Sigmoid colon (tissue), 6 donors: ENCODE measurements at regions not wholly inside any gene's neighbourhood (a gene's known extent, or its start where the extent isn't known, plus 50 kb on each side); places are given as distances from the start of the nearest gene placed in this dataset.

ENCODE experiments used
- DNase-seq: peaks from one replicate; pipeline ENCODE4 v3.0.0-alpha.2; 2019
- H3K27ac ChIP-seq, 4 donors: fragments of 200-600 bp; sonication (generic); one replicate each; pipeline ENCODE4 v1.5.1; 2016 to 2019; ENCODE audit warnings: mild to moderate bottlenecking in 1 of 4
- H3K27me3 ChIP-seq, 3 donors: fragments of 200-600 bp; sonication (generic); one replicate each; pipeline ENCODE4 v1.5.1; 2019; ENCODE audit warnings: mild to moderate bottlenecking in 1 of 3
- H3K36me3 ChIP-seq, 4 donors: fragments of 200-600 bp; sonication (generic); one replicate each; pipeline ENCODE4 v1.5.1; 2016 to 2019
- H3K4me1 ChIP-seq, 4 donors: fragments of 200-600 bp; sonication (generic); one replicate each; pipeline ENCODE4 v1.5.1; 2017 to 2019
- H3K4me3 ChIP-seq, 4 donors: fragments of 200-600 bp; sonication (generic); one replicate each; pipeline ENCODE4 v1.5.1; 2017 to 2019; ENCODE audit warnings: mild to moderate bottlenecking in 2 of 4, moderate library complexity in 1 of 4
- H3K9me3 ChIP-seq, 4 donors: fragments of 200-600 bp in 3 of 4; sonication (generic) in 3 of 4; one replicate each; pipeline versions ENCODE4 v1.5.1 to v1.6.1; 2013 to 2019
- CTCF ChIP-seq, 4 experiments: fragments of 450-650 bp in 3 of 4; fragments of 200-600 bp in 1 of 4; IDR thresholded peaks; one replicate each; pipeline ENCODE4 v1.5.1; 2016 to 2019; ENCODE audit warnings: antibody characterized with exemption in 4 of 4, mild to moderate bottlenecking in 3 of 4, moderate library complexity in 2 of 4
- EP300 ChIP-seq, 4 donors: sonication (generic); formaldehyde crosslinking; IDR thresholded peaks; one replicate each; pipeline ENCODE4 v1.6.1; 2017; ENCODE audit warnings: antibody characterized with exemption in 4 of 4
- POLR2A ChIP-seq, 2 donors: fragments of 450-650 bp; IDR thresholded peaks; one replicate each; pipeline ENCODE4 v1.6.1; 2016; ENCODE audit warnings: antibody characterized with exemption in 2 of 2, mild to moderate bottlenecking in 2 of 2, moderate library complexity in 2 of 2
- POLR2AphosphoS5 ChIP-seq, 4 donors: sonication (generic); formaldehyde crosslinking; IDR thresholded peaks; one replicate each; pipeline ENCODE4 v1.6.1; 2017; ENCODE audit warnings: antibody characterized with exemption in 4 of 4
- WGBS, 2 donors: extraction: QIAGEN DNeasy Blood & Tissue Kit; methylation state at CpG; one replicate each; pipeline ENCODE4 v1.1.7; 2013; 5-methylcytosine and 5-hydroxymethylcytosine counted together
- intact Hi-C: fragments of 100-400 bp; cut with DNase I; formaldehyde crosslinking; loops from one replicate; pipeline ENCODE4 v1.15.1; 2023
- donor health status: healthy with polysubstance abuse.
- donor health status: healthy.

- Histone ChIP-seq H3K4me3 (no peak overlapping the region), H3K27ac (no peak overlapping the region), H3K9me3 (no peaks in the 10 kb centered on the region), H3K4me1 (no peaks in the 10 kb centered on the region), H3K36me3 (no peaks in the 10 kb centered on the region), H3K27me3 (no peaks in the 10 kb centered on the region)
- WGBS, 2 donors, result 60 to 89% methylated on average over 1 of the region's 1 CpG
- DNase-seq, result no peak
- TF ChIP-seq EP300 (IDR thresholded peaks at IDR 0.05), result no peak
- TF ChIP-seq CTCF (IDR thresholded peaks at IDR 0.05), result no peak
- TF ChIP-seq POLR2A (IDR thresholded peaks at IDR 0.05), result no peak
- no peak for TF ChIP-seq POLR2AphosphoS5 (IDR thresholded peaks at IDR 0.05)
- intact Hi-C loops, result no loop called here
These were observed 138.9 kb upstream of the APCDD1 start for GRCh38 chr18:10315522-10315921.

- DNase-seq, result no peak
- 68 to 74% methylated on average over 7 of the region's 7 CpGs for WGBS, 2 donors
- Histone ChIP-seq H3K4me3 (no peak overlapping the region), H3K4me1 (no peaks in the 10 kb centered on the region), H3K36me3 (no peaks in the 10 kb centered on the region), H3K27ac (no peak overlapping the region), H3K9me3 (no peaks in the 10 kb centered on the region), H3K27me3 (no peaks in the 10 kb centered on the region)
- intact Hi-C loops, result no loop called here
- TF ChIP-seq EP300 (IDR thresholded peaks at IDR 0.05) (no peak), POLR2A (IDR thresholded peaks at IDR 0.05) (no peak), CTCF (IDR thresholded peaks at IDR 0.05) (no peak), POLR2AphosphoS5 (IDR thresholded peaks at IDR 0.05) (no peak)
These were observed 137.7 kb upstream of the APCDD1 start for GRCh38 chr18:10316778-10317177.

GRCh38 chr18:10317864-10318690 is 136.4 kb upstream of the APCDD1 start:
- Histone ChIP-seq H3K9me3 (no peaks in the 10 kb centered on the region), H3K27ac (no peak overlapping the region), H3K27me3 (no peaks in the 10 kb centered on the region), H3K4me1 (no peaks in the 10 kb centered on the region), H3K4me3 (no peak overlapping the region), H3K36me3 (no peaks in the 10 kb centered on the region)
- intact Hi-C loops, result no loop called here
- TF ChIP-seq POLR2A (IDR thresholded peaks at IDR 0.05), result no peak
- TF ChIP-seq EP300 (IDR thresholded peaks at IDR 0.05), result no peak
- TF ChIP-seq POLR2AphosphoS5 (IDR thresholded peaks at IDR 0.05), result no peak
- no peak for TF ChIP-seq CTCF (IDR thresholded peaks at IDR 0.05)
- WGBS, 2 donors, result 79 to 86% methylated on average over 6 of the region's 6 CpGs
- DNase-seq, result no peak

- no peak overlapping the region for H3K4me3 ChIP-seq
- intact Hi-C loops, result no loop called here
- DNase-seq, result no peak
- H3K27ac ChIP-seq, result no peak overlapping the region
- H3K4me1 ChIP-seq, result no peaks in the 10 kb centered on the region
- TF ChIP-seq POLR2A (IDR thresholded peaks at IDR 0.05) (no peak), CTCF (IDR thresholded peaks at IDR 0.05) (no peak)
- 62 to 79% methylated on average over 3 of the region's 3 CpGs for WGBS, 2 donors
- H3K27me3 ChIP-seq, result no peaks in the 10 kb centered on the region
- H3K9me3 ChIP-seq, result no peaks in the 10 kb centered on the region
- no peaks in the 10 kb centered on the region for H3K36me3 ChIP-seq
These were observed 135.8 kb upstream of the APCDD1 start for GRCh38 chr18:10318691-10318970.

GRCh38 chr18:10319026-10319425 is 135.4 kb upstream of the APCDD1 start:
- H3K36me3 ChIP-seq, result no peaks in the 10 kb centered on the region
- no peaks in the 10 kb centered on the region for H3K27me3 ChIP-seq
- intact Hi-C loops, result no loop called here
- WGBS, 2 donors, result 70 to 82% methylated on average over 2 of the region's 2 CpGs
- no peak overlapping the region for H3K27ac ChIP-seq
- no peak overlapping the region for H3K4me3 ChIP-seq
- H3K9me3 ChIP-seq, result no peaks in the 10 kb centered on the region
- no peaks in the 10 kb centered on the region for H3K4me1 ChIP-seq
- DNase-seq, result no peak
- no peak for TF ChIP-seq POLR2AphosphoS5 (IDR thresholded peaks at IDR 0.05)
- TF ChIP-seq EP300 (IDR thresholded peaks at IDR 0.05), result no peak
- TF ChIP-seq POLR2A (IDR thresholded peaks at IDR 0.05), result no peak
- no peak for TF ChIP-seq CTCF (IDR thresholded peaks at IDR 0.05)
